ENCODE measurements at regions not wholly inside any gene's neighbourhood (a gene's known extent, or its start where the extent isn't known, plus 50 kb on each side); places are given as distances from the start of the nearest gene placed in this dataset.

- Histone ChIP-seq H3K79me2 (ENCODE audit: control insufficient read depth, insufficient read depth, low read length) (no peaks in the 10 kb centered on the region), H3K56ac (ENCODE audit: low read length) (no peak overlapping the region), H2BK5ac (ENCODE audit: low read length) (no peak overlapping the region), H4K8ac (ENCODE audit: low read depth, low read length) (no peak overlapping the region), H3K4me3 (ENCODE audit: low read length) (no peak overlapping the region), H3K27ac (ENCODE audit: low read depth, low read length) (no peak overlapping the region), H3K27me3 (ENCODE audit: insufficient read depth, low read length, poor library complexity) (no peaks in the 10 kb centered on the region), H2AK5ac (ENCODE audit: low read length) (no peak overlapping the region), H3K4me2 (ENCODE audit: low read length) (no peak overlapping the region), H3K4me1 (ENCODE audit: control insufficient read depth, low read depth, low read length) (no peaks in the 10 kb centered on the region), H3K9ac (ENCODE audit: low read length) (no peak overlapping the region), H3K36me3 (ENCODE audit: control insufficient read depth, insufficient read depth, low read length) (no peaks in the 10 kb centered on the region), H4K5ac (ENCODE audit: low read length) (no peak overlapping the region), H3K4ac (ENCODE audit: low read depth, low read length) (no peak overlapping the region), H3K18ac (ENCODE audit: low read length) (no peak overlapping the region), H2BK120ac (ENCODE audit: low read depth, low read length) (no peak overlapping the region), H3K79me1 (ENCODE audit: low read length) (no peaks in the 10 kb centered on the region), H3K23ac (ENCODE audit: low read length) (no peak overlapping the region), H2BK15ac (replicated peaks; ENCODE audit: low read depth) (no peak overlapping the region)
- no CpG with 5 or more reads among the region's 3 CpGs for WGBS (ENCODE audit: extremely low coverage, insufficient coverage, low lambda C conversion rate)
- no peak for DNase-seq
Measured at GRCh38 chr5:143761663-143762062, 50.3 kb upstream of the HMHB1 start.

- Histone ChIP-seq H3K27me3 (ENCODE audit: insufficient read depth, low read length, poor library complexity) (no peaks in the 10 kb centered on the region), H3K4me2 (ENCODE audit: low read length) (no peak overlapping the region), H3K79me1 (ENCODE audit: low read length) (no peaks in the 10 kb centered on the region), H3K36me3 (ENCODE audit: control insufficient read depth, insufficient read depth, low read length) (no peaks in the 10 kb centered on the region), H2BK120ac (ENCODE audit: low read depth, low read length) (no peak overlapping the region), H3K4ac (ENCODE audit: low read depth, low read length) (no peak overlapping the region), H4K8ac (ENCODE audit: low read depth, low read length) (no peak overlapping the region), H3K4me3 (ENCODE audit: low read length) (no peak overlapping the region), H3K4me1 (ENCODE audit: control insufficient read depth, low read depth, low read length) (no peaks in the 10 kb centered on the region), H4K5ac (ENCODE audit: low read length) (no peak overlapping the region), H3K23ac (ENCODE audit: low read length) (no peak overlapping the region), H2BK15ac (replicated peaks; ENCODE audit: low read depth) (no peak overlapping the region), H3K18ac (ENCODE audit: low read length) (no peak overlapping the region), H2BK5ac (ENCODE audit: low read length) (no peak overlapping the region), H3K56ac (ENCODE audit: low read length) (no peak overlapping the region), H2AK5ac (ENCODE audit: low read length) (no peak overlapping the region), H3K27ac (ENCODE audit: low read depth, low read length) (no peak overlapping the region), H3K79me2 (ENCODE audit: control insufficient read depth, insufficient read depth, low read length) (no peaks in the 10 kb centered on the region), H3K9ac (ENCODE audit: low read length) (no peak overlapping the region)
- no peak for DNase-seq
- WGBS (ENCODE audit: extremely low coverage, insufficient coverage, low lambda C conversion rate), result no CpG with 5 or more reads among the region's 1 CpG
Measured at GRCh38 chr5:143760755-143761154, 51.2 kb upstream of the HMHB1 start.

- Histone ChIP-seq H3K9ac (ENCODE audit: low read length) (no peak overlapping the region), H3K27ac (ENCODE audit: low read depth, low read length) (no peak overlapping the region), H4K5ac (ENCODE audit: low read length) (no peak overlapping the region), H4K8ac (ENCODE audit: low read depth, low read length) (no peak overlapping the region), H2AK5ac (ENCODE audit: low read length) (no peak overlapping the region), H3K4me3 (ENCODE audit: low read length) (no peak overlapping the region), H3K4me1 (ENCODE audit: control insufficient read depth, low read depth, low read length) (no peaks in the 10 kb centered on the region), H2BK120ac (ENCODE audit: low read depth, low read length) (no peak overlapping the region), H3K23ac (ENCODE audit: low read length) (no peak overlapping the region), H3K4me2 (ENCODE audit: low read length) (no peak overlapping the region), H3K79me1 (ENCODE audit: low read length) (no peaks in the 10 kb centered on the region), H3K4ac (ENCODE audit: low read depth, low read length) (no peak overlapping the region), H3K56ac (ENCODE audit: low read length) (no peak overlapping the region), H3K36me3 (ENCODE audit: control insufficient read depth, insufficient read depth, low read length) (no peaks in the 10 kb centered on the region), H3K18ac (ENCODE audit: low read length) (no peak overlapping the region), H3K27me3 (ENCODE audit: insufficient read depth, low read length, poor library complexity) (no peaks in the 10 kb centered on the region), H2BK15ac (replicated peaks; ENCODE audit: low read depth) (no peak overlapping the region), H2BK5ac (ENCODE audit: low read length) (no peak overlapping the region), H3K79me2 (ENCODE audit: control insufficient read depth, insufficient read depth, low read length) (no peaks in the 10 kb centered on the region)
- DNase-seq, result no peak
- WGBS (ENCODE audit: extremely low coverage, insufficient coverage, low lambda C conversion rate), result no CpG with 5 or more reads among the region's 1 CpG
Measured at GRCh38 chr5:143760131-143760505, 51.8 kb upstream of the HMHB1 start.

GRCh38 chr5:143759396-143760130, 52.4 kb upstream of the HMHB1 start:
- Histone ChIP-seq H3K27me3 (ENCODE audit: insufficient read depth, low read length, poor library complexity) (no peaks in the 10 kb centered on the region), H4K8ac (ENCODE audit: low read depth, low read length) (no peak overlapping the region)

GRCh38 chr5:143758750-143759149, 53.2 kb upstream of the HMHB1 start:
- Histone ChIP-seq H3K18ac (ENCODE audit: low read length) (peak overlapping the region; percentile 18), H3K4ac (ENCODE audit: low read depth, low read length) (no peak overlapping the region), H3K9ac (ENCODE audit: low read length) (no peak overlapping the region), H3K79me2 (ENCODE audit: control insufficient read depth, insufficient read depth, low read length) (no peaks in the 10 kb centered on the region), H3K27me3 (ENCODE audit: insufficient read depth, low read length, poor library complexity) (no peaks in the 10 kb centered on the region), H3K79me1 (ENCODE audit: low read length) (no peaks in the 10 kb centered on the region), H2BK15ac (replicated peaks; ENCODE audit: low read depth) (no peak overlapping the region), H3K27ac (ENCODE audit: low read depth, low read length) (no peak overlapping the region), H3K36me3 (ENCODE audit: control insufficient read depth, insufficient read depth, low read length) (no peaks in the 10 kb centered on the region), H4K8ac (ENCODE audit: low read depth, low read length) (no peak overlapping the region), H2BK120ac (ENCODE audit: low read depth, low read length) (no peak overlapping the region), H2AK5ac (ENCODE audit: low read length) (no peak overlapping the region), H2BK5ac (ENCODE audit: low read length) (no peak overlapping the region), H3K4me2 (ENCODE audit: low read length) (no peak overlapping the region), H4K5ac (ENCODE audit: low read length) (no peak overlapping the region), H3K4me3 (ENCODE audit: low read length) (no peak overlapping the region), H3K4me1 (ENCODE audit: control insufficient read depth, low read depth, low read length) (no peaks in the 10 kb centered on the region), H3K56ac (ENCODE audit: low read length) (no peak overlapping the region), H3K23ac (ENCODE audit: low read length) (no peak overlapping the region)
- no peak for DNase-seq
- WGBS (ENCODE audit: extremely low coverage, insufficient coverage, low lambda C conversion rate), result no CpG with 5 or more reads among the region's 3 CpGs

More at GRCh38 chr5:143759396-143760130, 52.4 kb upstream of the HMHB1 start:
- H2BK120ac ChIP-seq (ENCODE audit: low read depth, low read length), result no peak overlapping the region
- no peak overlapping the region for H3K4ac ChIP-seq (ENCODE audit: low read depth, low read length)
- no peaks in the 10 kb centered on the region for H3K79me1 ChIP-seq (ENCODE audit: low read length)
- no peak overlapping the region for H3K56ac ChIP-seq (ENCODE audit: low read length)
- no peaks in the 10 kb centered on the region for H3K4me1 ChIP-seq (ENCODE audit: control insufficient read depth, low read depth, low read length)
- no CpG with 5 or more reads among the region's 1 CpG for WGBS (ENCODE audit: extremely low coverage, insufficient coverage, low lambda C conversion rate)
- H2AK5ac ChIP-seq (ENCODE audit: low read length), result no peak overlapping the region
- no peak overlapping the region for H2BK15ac ChIP-seq (replicated peaks; ENCODE audit: low read depth)
- no peak overlapping the region for H3K23ac ChIP-seq (ENCODE audit: low read length)
- no peaks in the 10 kb centered on the region for H3K36me3 ChIP-seq (ENCODE audit: control insufficient read depth, insufficient read depth, low read length)
- H2BK5ac ChIP-seq (ENCODE audit: low read length), result no peak overlapping the region
- H4K5ac ChIP-seq (ENCODE audit: low read length), result no peak overlapping the region
- no peak overlapping the region for H3K4me3 ChIP-seq (ENCODE audit: low read length)
- H3K27ac ChIP-seq (ENCODE audit: low read depth, low read length), result no peak overlapping the region
- no peak overlapping the region for H3K9ac ChIP-seq (ENCODE audit: low read length)
- H3K79me2 ChIP-seq (ENCODE audit: control insufficient read depth, insufficient read depth, low read length), result no peaks in the 10 kb centered on the region
- H3K4me2 ChIP-seq (ENCODE audit: low read length), result no peak overlapping the region
- H3K18ac ChIP-seq (ENCODE audit: low read length), result no peak overlapping the region
- no peak for DNase-seq

- Histone ChIP-seq H3K23ac (ENCODE audit: low read length) (no peak overlapping the region), H3K4me2 (ENCODE audit: low read length) (no peak overlapping the region), H3K56ac (ENCODE audit: low read length) (no peak overlapping the region), H4K8ac (ENCODE audit: low read depth, low read length) (no peak overlapping the region), H3K9ac (ENCODE audit: low read length) (no peak overlapping the region), H4K5ac (ENCODE audit: low read length) (no peak overlapping the region), H3K36me3 (ENCODE audit: control insufficient read depth, insufficient read depth, low read length) (no peaks in the 10 kb centered on the region), H2BK5ac (ENCODE audit: low read length) (no peak overlapping the region), H3K79me2 (ENCODE audit: control insufficient read depth, insufficient read depth, low read length) (no peaks in the 10 kb centered on the region), H3K4me3 (ENCODE audit: low read length) (no peak overlapping the region), H2BK15ac (replicated peaks; ENCODE audit: low read depth) (no peak overlapping the region), H2BK120ac (ENCODE audit: low read depth, low read length) (no peak overlapping the region), H3K27ac (ENCODE audit: low read depth, low read length) (no peak overlapping the region), H3K18ac (ENCODE audit: low read length) (no peak overlapping the region), H3K4me1 (ENCODE audit: control insufficient read depth, low read depth, low read length) (no peaks in the 10 kb centered on the region), H3K79me1 (ENCODE audit: low read length) (no peaks in the 10 kb centered on the region), H3K4ac (ENCODE audit: low read depth, low read length) (no peak overlapping the region), H2AK5ac (ENCODE audit: low read length) (no peak overlapping the region), H3K27me3 (ENCODE audit: insufficient read depth, low read length, poor library complexity) (no peaks in the 10 kb centered on the region)
- WGBS (ENCODE audit: extremely low coverage, insufficient coverage, low lambda C conversion rate), result no CpG with 5 or more reads among the region's 2 CpGs
- DNase-seq, result no peak
Measured at GRCh38 chr5:143758015-143758414, 53.9 kb upstream of the HMHB1 start.

Data from mesendoderm (in vitro differentiated cells).